ENCODE measurements at regions not wholly inside any gene's neighbourhood (a gene's known extent, or its start where the extent isn't known, plus 50 kb on each side); places are given as distances from the start of the nearest gene placed in this dataset.

DNA sequence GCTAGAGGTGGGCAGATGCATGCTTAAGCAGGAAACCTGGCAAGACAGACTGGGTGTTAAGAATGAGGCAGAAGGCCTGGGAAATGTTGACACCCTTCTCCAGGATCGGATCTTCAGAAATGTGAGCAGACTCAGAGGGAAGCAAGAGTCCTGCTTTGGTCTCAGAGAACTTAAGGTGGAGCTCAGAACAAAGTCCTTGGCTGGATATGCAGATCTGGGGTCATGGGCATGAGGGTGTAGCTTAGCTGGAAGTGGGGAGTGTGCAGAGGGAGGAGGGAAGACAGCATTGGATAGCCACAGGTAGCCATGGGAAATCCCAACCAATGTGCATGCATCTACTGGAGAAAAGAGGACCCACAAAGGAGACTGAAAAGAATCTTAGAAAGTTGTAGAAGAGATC lies 58.6 kb upstream of the CDON start:
- Mint-ChIP-seq H3K4me1 (no peaks in the 10 kb centered on the region), H3K27me3 (peaks cover 5% of the 10 kb centered on the region), H3K9me3 (no peaks in the 10 kb centered on the region), H3K4me3 (no peak overlapping the region), H3K27ac (no peak overlapping the region), H3K36me3 (ENCODE audit: low read depth) (no peaks in the 10 kb centered on the region)
- ChIA-PET POLR2A (no interaction called here), CTCF (no interaction called here)
- DNase-seq, result no peak

DNA sequence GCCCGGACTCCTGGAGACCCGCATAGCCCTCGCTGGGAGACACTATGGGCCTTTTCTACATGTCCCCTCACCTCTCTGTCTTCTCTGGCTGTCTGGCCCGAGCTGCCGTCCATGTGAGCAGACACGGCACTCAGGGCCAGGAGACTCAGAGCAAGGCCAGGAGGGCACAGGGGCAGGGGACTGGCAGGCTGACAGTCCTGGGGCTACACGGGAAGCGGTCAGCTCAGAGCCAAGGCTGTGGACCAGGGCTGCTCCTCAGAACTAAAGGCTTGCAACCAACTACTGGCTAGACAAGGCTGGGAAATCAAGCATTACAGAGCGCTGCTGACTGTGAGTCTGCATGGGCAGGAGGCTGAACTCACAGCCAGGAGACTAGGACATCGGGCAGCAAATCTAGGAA lies 56.1 kb upstream of the CDON start:
- no peak overlapping the region for H3K4me3 Mint-ChIP-seq
- no peaks in the 10 kb centered on the region for H3K4me1 Mint-ChIP-seq
- no peak for DNase-seq
- no peak overlapping the region for H3K27ac Mint-ChIP-seq
- H3K36me3 Mint-ChIP-seq (ENCODE audit: low read depth), result no peaks in the 10 kb centered on the region
- POLR2A ChIA-PET, result no interaction called here
- H3K27me3 Mint-ChIP-seq, result peaks cover 4% of the 10 kb centered on the region
- H3K9me3 Mint-ChIP-seq, result no peaks in the 10 kb centered on the region
- CTCF ChIA-PET, result interaction anchor here (0.6 kb wide), 1 partner anchor 19 kb away, joined by 5 read pairs; no protein-coding TSS in a partner anchor

- H3K36me3 Mint-ChIP-seq (ENCODE audit: low read depth), result no peaks in the 10 kb centered on the region
- H3K9me3 Mint-ChIP-seq, result no peaks in the 10 kb centered on the region
- H3K4me1 Mint-ChIP-seq, result no peaks in the 10 kb centered on the region
- CTCF ChIA-PET, result interaction anchor here (1.4 kb wide), 1 partner anchor 10 kb away, joined by 3 read pairs; no protein-coding TSS in a partner anchor
- H3K4me3 Mint-ChIP-seq, result no peak overlapping the region
- no peaks in the 10 kb centered on the region for H3K27me3 Mint-ChIP-seq
- H3K27ac Mint-ChIP-seq, result no peak overlapping the region
- POLR2A ChIA-PET, result no interaction called here
- DNase-seq, result no peak
These were observed 53.2 kb upstream of the CDON start for GRCh38 chr11:126115816-126116331.

DNA sequence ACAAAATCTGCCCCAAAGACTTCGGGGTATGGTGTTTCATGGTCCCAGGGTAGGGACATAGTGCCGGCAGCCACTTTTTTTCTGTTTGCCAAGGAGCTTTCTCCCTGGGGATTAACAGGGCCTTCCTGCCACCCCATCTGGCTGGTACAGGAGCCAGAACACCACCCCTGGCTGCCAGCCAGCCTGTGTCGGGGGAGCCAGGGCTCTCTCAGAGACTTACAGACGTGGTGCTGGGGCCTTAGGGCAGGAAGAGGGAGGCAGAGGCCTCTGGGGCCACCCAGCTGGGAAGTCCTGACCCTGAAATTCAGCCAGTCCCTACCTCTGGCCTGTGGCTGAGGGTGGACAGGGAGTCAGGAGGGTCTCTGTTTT lies 52.4 kb upstream of the CDON start:
- no peaks in the 10 kb centered on the region for H3K27me3 Mint-ChIP-seq
- ChIA-PET POLR2A (no interaction called here), CTCF (interaction anchor here (0.6 to 1.4 kb wide), 3 partner anchors 10 to 908 kb away, joined by 3 to 4 read pairs (median 3); no protein-coding TSS in a partner anchor)
- H3K27ac Mint-ChIP-seq, result no peak overlapping the region
- H3K9me3 Mint-ChIP-seq, result no peaks in the 10 kb centered on the region
- no peaks in the 10 kb centered on the region for H3K36me3 Mint-ChIP-seq (ENCODE audit: low read depth)
- H3K4me1 Mint-ChIP-seq, result peaks cover 2% of the 10 kb centered on the region
- DNase-seq, result no peak
- H3K4me3 Mint-ChIP-seq, result no peak overlapping the region

DNA sequence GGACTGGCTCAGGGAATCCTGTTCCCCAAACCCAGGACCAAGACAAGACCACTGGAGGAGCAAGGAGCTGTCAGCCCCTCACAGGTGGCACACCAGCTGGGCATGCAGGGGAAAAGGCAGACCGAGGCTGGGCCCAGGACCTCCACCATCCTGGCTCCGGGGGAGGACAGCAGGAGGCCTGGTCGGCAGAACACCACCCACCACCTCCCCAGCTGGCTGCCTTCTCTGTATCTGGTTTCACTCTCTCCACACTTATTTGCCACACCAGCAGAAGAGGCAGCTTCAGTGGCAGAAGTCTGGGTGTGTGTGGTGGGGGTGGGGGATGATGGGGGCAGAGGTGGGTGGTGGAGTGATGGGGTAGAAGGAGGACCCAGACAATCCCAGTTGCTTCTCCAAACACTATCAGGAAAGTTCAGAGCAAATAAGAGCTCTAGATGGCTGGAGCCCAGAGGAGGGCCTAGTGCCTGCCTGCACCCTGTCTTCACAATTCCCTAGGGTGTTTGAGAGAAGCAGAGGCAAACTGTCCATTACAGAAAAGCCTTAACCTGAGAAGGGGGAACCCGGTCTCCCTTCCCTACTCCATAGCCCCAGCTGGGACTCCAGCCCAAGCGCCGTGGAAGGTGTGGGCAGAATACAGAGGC lies 51.9 kb upstream of the CDON start:
- POLR2A ChIA-PET, result no interaction called here
- H3K4me1 Mint-ChIP-seq, result peaks cover 2% of the 10 kb centered on the region
- no peak for DNase-seq
- H3K36me3 Mint-ChIP-seq (ENCODE audit: low read depth), result no peaks in the 10 kb centered on the region
- H3K4me3 Mint-ChIP-seq, result no peak overlapping the region
- CTCF ChIA-PET, result interaction anchor here (0.6 to 1.4 kb wide), 4 partner anchors 9 to 907 kb away, joined by 3 to 4 read pairs (median 3); no protein-coding TSS in a partner anchor
- H3K27ac Mint-ChIP-seq, result no peak overlapping the region
- no peaks in the 10 kb centered on the region for H3K9me3 Mint-ChIP-seq
- no peaks in the 10 kb centered on the region for H3K27me3 Mint-ChIP-seq

GRCh38 chr11:126113963-126114362 lies 51.3 kb upstream of the CDON start:
- ChIA-PET POLR2A (no interaction called here), CTCF (interaction anchor here (0.6 kb wide), 1 partner anchor 12 kb away, joined by 3 read pairs; no protein-coding TSS in a partner anchor)
- Mint-ChIP-seq H3K4me1 (peaks cover 2% of the 10 kb centered on the region), H3K27me3 (no peaks in the 10 kb centered on the region), H3K36me3 (ENCODE audit: low read depth) (no peaks in the 10 kb centered on the region), H3K9me3 (no peaks in the 10 kb centered on the region), H3K27ac (no peak overlapping the region), H3K4me3 (no peak overlapping the region)
- DNase-seq, result no peak

DNA sequence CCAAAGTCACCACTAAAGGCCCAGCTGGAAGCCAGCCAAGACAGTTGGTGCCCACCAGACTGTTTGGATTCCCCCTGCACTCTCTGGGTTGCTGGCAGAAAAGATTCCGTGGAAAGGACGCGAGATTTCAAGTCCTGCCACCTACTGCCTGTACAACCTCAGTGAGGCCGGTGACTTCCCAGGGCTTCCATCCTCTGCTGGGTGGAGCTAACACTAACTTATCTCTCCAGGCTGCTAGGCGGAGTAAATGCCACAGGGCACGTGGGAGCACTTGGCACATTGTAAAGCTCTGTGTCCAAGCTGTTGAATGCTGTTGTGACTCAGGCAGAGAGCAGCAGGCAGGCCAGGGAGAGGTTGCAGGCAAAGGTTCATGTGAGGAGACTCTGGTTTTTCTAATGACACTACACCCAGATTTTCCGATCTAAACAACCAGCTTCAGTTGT lies 50.9 kb upstream of the CDON start:
- ChIA-PET POLR2A (no interaction called here), CTCF (no interaction called here)
- H3K27ac Mint-ChIP-seq, result no peak overlapping the region

DNA sequence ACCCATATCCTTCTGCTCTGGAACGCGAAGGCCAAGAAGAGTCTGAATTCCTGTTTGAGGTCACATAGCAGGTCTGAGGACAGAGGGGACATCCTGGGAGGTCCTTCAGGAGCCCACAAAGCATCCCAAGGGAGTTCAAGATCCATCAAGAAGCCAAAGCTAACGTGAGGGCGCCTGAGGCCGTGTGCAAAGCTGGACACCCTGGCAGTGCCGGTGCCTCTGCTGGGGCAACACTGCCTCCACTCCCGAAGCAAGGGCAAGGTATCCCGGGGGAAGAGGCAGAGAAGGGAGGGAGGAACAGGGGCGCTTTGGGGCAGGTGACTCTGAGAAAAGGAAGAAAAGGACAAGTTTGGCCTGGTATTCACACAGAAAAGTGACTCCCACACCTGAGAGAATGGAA lies 50.3 kb upstream of the CDON start:
- no peaks in the 10 kb centered on the region for H3K9me3 Mint-ChIP-seq
- H3K27me3 Mint-ChIP-seq, result no peaks in the 10 kb centered on the region
- H3K4me1 Mint-ChIP-seq, result peaks cover 2% of the 10 kb centered on the region
- DNase-seq, result no peak
- ChIA-PET CTCF (no interaction called here), POLR2A (no interaction called here)
- no peak overlapping the region for H3K27ac Mint-ChIP-seq
- H3K36me3 Mint-ChIP-seq (ENCODE audit: low read depth), result no peaks in the 10 kb centered on the region
- no peak overlapping the region for H3K4me3 Mint-ChIP-seq

More for the DNA sequence above, 50.9 kb upstream of the CDON start:
- peaks cover 2% of the 10 kb centered on the region for H3K4me1 Mint-ChIP-seq
- DNase-seq, result no peak
- no peak overlapping the region for H3K4me3 Mint-ChIP-seq
- no peaks in the 10 kb centered on the region for H3K36me3 Mint-ChIP-seq (ENCODE audit: low read depth)
- no peaks in the 10 kb centered on the region for H3K9me3 Mint-ChIP-seq
- no peaks in the 10 kb centered on the region for H3K27me3 Mint-ChIP-seq

DNA sequence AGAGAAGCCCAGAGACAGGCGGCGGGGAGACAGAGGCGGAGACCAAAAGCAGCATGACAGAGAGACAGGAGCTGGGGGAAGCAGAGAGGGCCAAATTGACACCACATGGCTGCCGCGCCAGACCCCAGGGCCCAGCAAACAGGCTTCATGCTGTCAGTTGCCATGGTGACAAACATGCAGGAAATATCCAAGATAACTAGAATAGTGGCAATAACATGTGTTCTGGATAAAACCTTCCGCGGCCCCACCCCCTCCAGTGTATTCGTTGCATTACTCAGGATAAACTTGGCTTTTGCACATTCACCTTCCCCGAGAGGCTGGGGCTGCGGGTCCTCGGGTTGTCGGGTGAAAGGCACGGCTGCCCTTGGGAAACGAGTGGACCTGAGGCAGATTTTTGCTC lies 49.9 kb upstream of the CDON start:
- Mint-ChIP-seq H3K27me3 (no peaks in the 10 kb centered on the region), H3K9me3 (no peaks in the 10 kb centered on the region), H3K4me3 (no peak overlapping the region), H3K4me1 (peaks cover 2% of the 10 kb centered on the region), H3K36me3 (ENCODE audit: low read depth) (no peaks in the 10 kb centered on the region), H3K27ac (no peak overlapping the region)
- CTCF ChIA-PET, result no interaction called here
- no peak for DNase-seq
- POLR2A ChIA-PET, result interaction anchor here (0.7 kb wide), 1 partner anchor 12 kb away, joined by 3 read pairs; no protein-coding TSS in a partner anchor

All from activated CD4-positive, alpha-beta T cell treated with anti-CD3 and anti-CD28 coated beads, Interleukin-2, amount 10 ng/mL, durations not matched to agents 7 days and 5 days (primary cell).